ENCODE measurements at regions not wholly inside any gene's neighbourhood (a gene's known extent, or its start where the extent isn't known, plus 50 kb on each side); places are given as distances from the start of the nearest gene placed in this dataset.
"Not testable (repeated sequence)": the region's sequence is repeated elsewhere in the genome, so short reads cannot be mapped to it uniquely, and the experiment has no call there.

DNA sequence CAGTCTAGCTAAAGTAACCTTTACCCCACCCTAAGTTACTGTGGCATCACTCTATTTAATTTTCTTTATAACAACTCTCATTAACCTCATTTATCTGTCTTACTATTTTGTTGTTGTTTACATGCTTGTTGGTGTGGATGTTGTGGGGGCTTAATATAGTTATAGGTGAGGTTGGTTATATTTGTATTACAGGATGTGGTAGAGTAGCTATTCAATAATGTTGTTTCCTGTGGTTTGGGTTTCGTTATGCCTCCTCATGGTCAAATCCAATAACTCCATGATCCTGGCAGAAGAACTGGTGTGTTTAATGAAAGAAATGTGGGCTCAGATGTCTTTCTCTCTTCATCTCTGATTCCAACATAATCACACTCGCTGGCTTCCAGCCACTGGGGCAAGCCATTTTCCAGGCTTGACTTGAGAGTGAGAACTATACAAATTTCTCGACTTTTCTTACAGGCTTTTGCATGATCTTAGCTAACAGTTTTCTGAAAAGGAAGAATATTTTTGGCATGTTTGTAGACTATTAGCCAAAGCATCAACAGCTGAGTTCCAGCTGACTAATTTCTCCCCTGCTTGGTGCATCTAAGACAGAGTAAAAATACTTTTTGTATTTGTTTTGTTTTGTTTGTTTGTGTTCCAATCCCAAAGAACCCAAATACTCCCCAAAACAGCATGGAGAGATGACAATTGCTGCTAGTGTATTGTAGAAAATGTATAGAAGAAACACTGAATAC is 303.7 kb upstream of the PAPPA start:
- no peak overlapping the region for H2AFZ ChIP-seq (ENCODE audit: low read depth, low read length)

DNA sequence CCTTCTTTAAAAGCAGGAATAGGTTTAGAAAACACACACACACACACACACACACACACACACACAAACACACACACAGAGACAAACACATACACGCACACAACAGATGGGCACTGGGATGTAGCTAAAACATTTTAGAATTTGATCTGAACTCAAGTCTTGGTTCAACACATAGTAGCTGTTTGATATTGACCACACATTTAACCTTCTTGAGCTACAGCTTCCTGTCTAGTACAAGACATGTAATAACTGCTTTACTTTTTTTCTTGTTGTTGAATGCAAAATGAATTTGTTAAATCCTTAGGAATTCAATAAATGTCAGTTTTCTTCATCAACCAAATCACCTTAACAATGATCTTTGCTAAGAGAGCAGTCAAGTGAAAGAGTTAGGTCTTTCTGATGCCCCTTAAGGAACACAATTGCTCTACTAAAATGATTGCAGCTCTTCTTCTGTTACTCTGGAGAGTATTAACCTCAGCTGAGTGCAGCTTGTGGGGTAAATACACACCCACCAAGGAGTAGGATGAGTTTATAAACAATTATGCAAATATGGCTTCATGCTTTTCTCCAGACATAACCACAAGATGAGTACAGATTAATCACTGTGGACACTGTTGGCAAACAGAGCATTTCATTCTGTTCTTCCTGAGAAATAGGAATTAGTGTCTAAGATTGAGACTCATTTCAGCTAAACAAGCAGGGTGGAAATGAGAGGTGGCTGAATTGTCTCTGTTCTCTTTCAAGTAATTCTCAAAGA is 302.9 kb upstream of the PAPPA start:
- Histone ChIP-seq H3K4me1 (ENCODE audit: insufficient read depth, low read length) (peaks cover 2% of the 10 kb centered on the region), H3K4me3 (ENCODE audit: low read length) (no peak overlapping the region), H3K36me3 (ENCODE audit: insufficient read depth, low read length) (no peaks in the 10 kb centered on the region), H3K9me3 (ENCODE audit: low read length) (no peaks in the 10 kb centered on the region), H3K27me3 (ENCODE audit: insufficient read depth, low read length) (no peaks in the 10 kb centered on the region), H2AFZ (ENCODE audit: low read depth, low read length) (no peak overlapping the region)

More for the DNA sequence above, 303.7 kb upstream of the PAPPA start:
- Histone ChIP-seq H3K9me3 (ENCODE audit: low read length) (no peaks in the 10 kb centered on the region), H3K4me3 (ENCODE audit: low read length) (no peak overlapping the region), H3K27me3 (ENCODE audit: insufficient read depth, low read length) (no peaks in the 10 kb centered on the region), H3K4me1 (ENCODE audit: insufficient read depth, low read length) (no peaks in the 10 kb centered on the region), H3K36me3 (ENCODE audit: insufficient read depth, low read length) (no peaks in the 10 kb centered on the region)

DNA sequence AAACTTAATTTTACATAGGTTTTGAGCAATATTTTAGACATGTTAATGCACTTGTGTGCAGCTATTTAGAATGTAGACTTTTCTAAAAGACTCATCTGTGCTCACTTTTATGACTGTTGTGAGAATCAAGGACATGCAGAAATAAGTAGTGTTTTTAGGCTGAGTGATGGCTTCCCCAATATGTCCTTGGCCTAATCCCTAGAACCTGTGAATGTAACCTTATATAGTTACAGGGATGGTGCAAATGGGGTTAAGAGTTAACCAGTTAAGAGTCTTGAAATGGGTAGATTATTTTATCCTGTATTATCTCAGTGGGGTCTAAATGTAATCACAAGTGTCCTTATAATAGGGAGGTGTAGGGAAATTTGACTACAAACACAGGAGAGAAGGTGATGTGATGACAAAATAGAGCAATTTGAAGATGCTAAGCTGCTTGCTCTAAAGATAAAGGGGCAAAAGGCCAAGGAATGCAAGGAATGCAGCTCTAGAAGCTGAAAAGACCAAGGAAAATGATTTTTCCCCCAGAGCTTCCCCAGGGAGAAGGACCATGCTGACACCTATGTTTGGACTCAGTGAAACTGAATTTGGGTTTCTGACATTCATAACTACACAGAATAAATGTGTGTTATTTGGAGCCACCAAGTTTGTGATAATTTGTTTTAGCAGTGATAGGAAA is 298.0 kb upstream of the PAPPA start:
- H3K36me3 ChIP-seq (ENCODE audit: insufficient read depth, low read length): no peaks in the 10 kb centered on the region
- no peaks in the 10 kb centered on the region for H3K9me3 ChIP-seq (ENCODE audit: low read length)
- H3K27me3 ChIP-seq (ENCODE audit: insufficient read depth, low read length): no peaks in the 10 kb centered on the region
- H2AFZ ChIP-seq (ENCODE audit: low read depth, low read length): no peak overlapping the region
- H3K4me3 ChIP-seq (ENCODE audit: low read length): no peak overlapping the region
- peaks cover 2% of the 10 kb centered on the region for H3K4me1 ChIP-seq (ENCODE audit: insufficient read depth, low read length)

DNA sequence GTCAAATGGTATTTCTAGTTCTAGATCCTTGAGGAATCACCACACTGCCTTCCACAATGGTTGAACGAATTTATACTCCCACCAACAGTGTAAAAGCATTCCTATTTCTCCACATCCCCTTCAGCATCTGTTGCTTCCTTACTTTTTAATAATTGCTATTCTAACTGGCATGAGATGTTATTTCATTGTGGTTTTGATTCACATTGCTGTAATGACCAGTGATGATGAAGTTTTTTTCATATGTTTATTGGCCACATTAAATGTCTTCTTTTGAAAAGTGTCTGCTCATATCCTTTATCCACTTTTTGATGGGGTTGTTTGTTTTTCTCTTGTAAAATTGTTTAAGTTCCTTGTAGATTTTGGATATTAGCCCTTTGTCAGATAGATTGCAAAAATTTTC is 295.2 kb upstream of the PAPPA start:
- not testable (repeated sequence) for H3K36me3 ChIP-seq (ENCODE audit: insufficient read depth, low read length); H3K4me3 ChIP-seq (ENCODE audit: low read length)

DNA sequence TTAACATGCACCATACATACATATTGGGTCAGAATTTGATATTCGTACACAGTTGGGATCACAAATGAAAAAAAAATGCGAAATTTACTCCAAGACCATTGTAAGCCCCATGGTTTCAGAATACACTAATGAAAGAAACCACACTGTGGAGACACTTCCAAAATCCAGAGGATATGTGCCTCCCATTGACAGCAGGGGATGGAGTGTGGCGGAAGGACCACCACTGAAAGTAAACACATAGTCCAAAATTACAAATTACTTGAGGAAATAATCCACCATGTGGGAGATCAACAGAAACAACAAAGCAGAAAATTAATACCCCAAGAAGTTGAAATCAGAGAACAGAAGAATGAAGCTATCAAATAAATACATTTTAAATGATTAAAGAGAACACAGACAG is 291.6 kb upstream of the PAPPA start:
- Histone ChIP-seq H3K36me3 (ENCODE audit: insufficient read depth, low read length) (no peaks in the 10 kb centered on the region), H3K4me3 (ENCODE audit: low read length) (no peak overlapping the region), H3K27me3 (ENCODE audit: insufficient read depth, low read length) (no peaks in the 10 kb centered on the region), H3K4me1 (ENCODE audit: insufficient read depth, low read length) (no peaks in the 10 kb centered on the region), H3K9me3 (ENCODE audit: low read length) (no peaks in the 10 kb centered on the region), H2AFZ (ENCODE audit: low read depth, low read length) (no peak overlapping the region)

More for the DNA sequence above, 295.2 kb upstream of the PAPPA start:
- H2AFZ ChIP-seq (ENCODE audit: low read depth, low read length); H3K4me1 ChIP-seq (ENCODE audit: insufficient read depth, low read length); H3K27me3 ChIP-seq (ENCODE audit: insufficient read depth, low read length); H3K9me3 ChIP-seq (ENCODE audit: low read length): not testable (repeated sequence)

DNA sequence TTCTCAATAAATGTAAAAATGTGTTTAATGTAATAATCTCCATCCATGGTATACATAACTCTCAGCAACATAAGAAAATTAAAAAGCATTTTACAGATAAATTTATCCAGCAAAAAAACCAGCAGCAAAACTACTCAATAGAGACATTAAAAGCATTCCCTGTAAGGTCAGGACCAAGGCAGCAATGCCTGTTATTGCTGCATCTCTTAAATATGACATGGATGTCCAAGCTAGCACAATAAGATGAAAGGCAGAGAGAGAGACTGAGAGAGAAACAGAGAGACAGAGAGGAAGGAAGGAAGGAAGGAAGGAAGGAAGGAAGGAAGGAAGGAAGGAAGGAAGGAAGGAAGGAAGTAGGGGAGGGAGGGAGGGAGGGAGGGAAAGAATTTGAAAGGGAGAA is 289.0 kb upstream of the PAPPA start:
- Histone ChIP-seq H3K4me3 (ENCODE audit: low read length) (no peak overlapping the region), H3K36me3 (ENCODE audit: insufficient read depth, low read length) (no peaks in the 10 kb centered on the region), H2AFZ (ENCODE audit: low read depth, low read length) (no peak overlapping the region), H3K27me3 (ENCODE audit: insufficient read depth, low read length) (no peaks in the 10 kb centered on the region), H3K9me3 (ENCODE audit: low read length) (no peaks in the 10 kb centered on the region), H3K4me1 (ENCODE audit: insufficient read depth, low read length) (no peaks in the 10 kb centered on the region)

DNA sequence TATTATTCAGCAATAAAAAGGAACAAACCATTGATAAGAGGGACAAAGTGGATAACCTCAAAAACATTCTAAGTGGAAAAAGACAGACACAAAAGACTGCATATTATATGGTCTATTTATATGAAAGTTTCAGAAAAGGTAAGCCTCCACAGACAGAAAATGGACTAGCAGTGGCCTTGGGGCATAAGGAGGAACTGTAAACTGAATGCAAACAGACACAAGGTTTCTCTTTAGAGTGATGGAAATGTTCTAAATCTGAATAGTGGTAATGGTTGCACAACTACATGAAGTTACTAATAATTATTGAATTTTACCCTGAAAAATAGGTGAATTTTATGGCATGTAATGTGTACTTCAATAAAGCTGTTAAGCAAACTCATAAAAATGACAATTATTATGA is 286.3 kb upstream of the PAPPA start:
- no peaks in the 10 kb centered on the region for H3K4me1 ChIP-seq (ENCODE audit: insufficient read depth, low read length)
- H3K9me3 ChIP-seq (ENCODE audit: low read length): no peaks in the 10 kb centered on the region
- no peak overlapping the region for H3K4me3 ChIP-seq (ENCODE audit: low read length)
- H3K36me3 ChIP-seq (ENCODE audit: insufficient read depth, low read length): no peaks in the 10 kb centered on the region
- no peaks in the 10 kb centered on the region for H3K27me3 ChIP-seq (ENCODE audit: insufficient read depth, low read length)
- no peak overlapping the region for H2AFZ ChIP-seq (ENCODE audit: low read depth, low read length)

DNA sequence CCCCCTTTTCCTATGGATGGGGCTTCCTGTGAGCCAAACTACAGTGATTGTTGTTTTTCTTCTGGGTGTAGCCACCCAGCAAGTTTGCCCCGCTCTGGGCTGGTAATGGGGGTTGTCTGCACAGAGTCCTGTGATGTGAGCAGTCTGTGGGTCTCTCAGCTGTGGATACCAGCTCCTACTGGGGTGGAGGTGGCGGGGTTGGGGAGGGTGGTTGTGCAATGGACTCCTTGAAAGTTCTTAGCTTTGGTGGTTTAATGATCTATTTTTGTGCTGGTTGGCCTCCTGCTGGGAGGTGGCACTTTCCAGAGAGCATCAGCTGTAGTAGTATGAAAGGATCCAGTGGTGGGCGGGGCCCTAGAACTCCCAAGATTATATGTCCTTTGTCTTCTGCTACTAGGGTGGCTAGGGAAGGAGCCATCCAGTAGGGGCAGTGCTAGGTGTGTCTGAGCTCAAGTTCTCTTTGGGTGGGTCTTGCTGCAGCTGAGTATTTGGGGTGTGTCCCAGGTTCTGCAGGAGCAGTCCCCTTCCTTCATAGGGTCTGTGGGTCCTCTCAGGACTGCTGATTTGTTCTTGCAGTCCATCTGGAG is 275.6 kb upstream of the PAPPA start:
- Histone ChIP-seq H3K36me3 (ENCODE audit: insufficient read depth, low read length) (no peaks in the 10 kb centered on the region), H3K27me3 (ENCODE audit: insufficient read depth, low read length) (no peaks in the 10 kb centered on the region), H3K4me1 (ENCODE audit: insufficient read depth, low read length) (no peaks in the 10 kb centered on the region), H3K9me3 (ENCODE audit: low read length) (no peaks in the 10 kb centered on the region), H3K4me3 (ENCODE audit: low read length) (no peak overlapping the region), H2AFZ (ENCODE audit: low read depth, low read length) (no peak overlapping the region)

DNA sequence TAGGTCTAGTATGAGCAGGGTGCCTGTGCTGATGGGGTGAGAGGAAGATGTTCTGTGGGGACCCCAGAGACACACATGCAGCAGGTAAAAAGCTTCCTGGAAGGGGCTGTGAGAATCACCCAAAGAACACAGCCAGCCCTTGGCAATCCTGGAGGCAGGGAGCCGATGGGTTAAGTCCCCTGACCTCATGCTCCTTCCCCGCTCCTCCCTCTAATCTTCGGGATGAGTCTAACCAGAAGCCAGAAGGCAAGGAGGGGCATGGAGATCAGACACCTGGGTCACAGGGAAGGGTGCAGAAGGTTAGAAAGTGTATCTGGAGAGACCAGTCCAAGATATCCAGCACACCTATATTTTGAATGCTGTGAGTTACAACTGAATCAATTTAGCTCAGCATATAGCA is 274.1 kb upstream of the PAPPA start:
- Histone ChIP-seq H2AFZ (ENCODE audit: low read depth, low read length) (no peak overlapping the region), H3K4me1 (ENCODE audit: insufficient read depth, low read length) (no peaks in the 10 kb centered on the region), H3K36me3 (ENCODE audit: insufficient read depth, low read length) (no peaks in the 10 kb centered on the region), H3K4me3 (ENCODE audit: low read length) (no peak overlapping the region), H3K9me3 (ENCODE audit: low read length) (no peaks in the 10 kb centered on the region), H3K27me3 (ENCODE audit: insufficient read depth, low read length) (no peaks in the 10 kb centered on the region)

DNA sequence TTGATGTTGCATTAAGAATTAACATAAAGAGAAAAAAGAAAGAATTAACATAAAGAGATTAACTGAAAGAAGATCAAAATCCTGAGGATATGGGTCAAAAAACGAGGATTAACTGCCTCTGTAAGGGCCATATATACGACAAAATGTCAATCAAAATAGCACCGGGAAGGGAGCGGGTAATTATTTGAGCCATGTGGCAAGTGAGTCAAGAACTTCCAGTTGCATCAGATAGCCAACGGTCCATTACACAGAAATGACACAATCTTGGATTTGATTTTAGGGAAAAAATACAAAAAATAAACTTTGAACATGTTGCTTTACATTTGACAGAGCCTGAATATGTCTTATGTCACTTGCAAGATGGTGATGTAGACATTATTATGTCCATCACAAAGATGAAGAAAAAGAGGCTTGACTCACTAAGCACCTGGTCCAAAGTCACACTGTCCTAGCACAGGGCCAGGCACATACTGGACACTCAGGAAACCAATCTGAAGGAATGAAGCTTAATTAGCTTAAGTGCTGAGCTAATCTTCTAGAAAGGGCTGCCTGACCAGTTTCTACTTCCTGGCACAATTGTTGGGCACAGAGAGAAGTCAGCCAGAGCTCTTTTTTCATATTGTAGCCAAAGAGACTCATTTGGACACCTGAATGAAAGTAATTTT is 273.2 kb upstream of the PAPPA start:
- Histone ChIP-seq H2AFZ (ENCODE audit: low read depth, low read length) (no peak overlapping the region), H3K4me1 (ENCODE audit: insufficient read depth, low read length) (no peaks in the 10 kb centered on the region), H3K9me3 (ENCODE audit: low read length) (no peaks in the 10 kb centered on the region), H3K36me3 (ENCODE audit: insufficient read depth, low read length) (no peaks in the 10 kb centered on the region), H3K27me3 (ENCODE audit: insufficient read depth, low read length) (no peaks in the 10 kb centered on the region), H3K4me3 (ENCODE audit: low read length) (no peak overlapping the region)

DNA sequence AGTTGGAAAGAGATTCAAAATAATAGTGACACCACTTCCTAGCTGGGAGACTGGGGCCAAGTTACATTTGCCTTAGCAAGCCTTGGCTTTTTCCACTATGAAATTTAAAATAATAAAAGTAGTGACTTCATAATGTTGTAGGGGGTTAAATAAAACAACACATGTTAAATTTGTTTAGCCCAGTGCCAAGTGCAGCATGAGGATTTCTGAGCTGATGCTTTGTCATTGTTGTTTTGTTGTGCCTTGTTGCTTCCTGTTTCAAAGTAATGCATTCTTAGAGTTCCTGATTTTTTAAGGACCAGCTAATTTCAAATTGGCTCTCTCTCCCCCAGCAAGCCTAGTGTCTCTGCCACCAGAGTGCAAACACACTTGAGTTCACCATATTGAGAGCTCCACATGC is 270.7 kb upstream of the PAPPA start:
- Histone ChIP-seq H3K4me3 (ENCODE audit: low read length) (no peak overlapping the region), H2AFZ (ENCODE audit: low read depth, low read length) (no peak overlapping the region), H3K36me3 (ENCODE audit: insufficient read depth, low read length) (no peaks in the 10 kb centered on the region), H3K27me3 (ENCODE audit: insufficient read depth, low read length) (no peaks in the 10 kb centered on the region), H3K4me1 (ENCODE audit: insufficient read depth, low read length) (no peaks in the 10 kb centered on the region), H3K9me3 (ENCODE audit: low read length) (no peaks in the 10 kb centered on the region)

DNA sequence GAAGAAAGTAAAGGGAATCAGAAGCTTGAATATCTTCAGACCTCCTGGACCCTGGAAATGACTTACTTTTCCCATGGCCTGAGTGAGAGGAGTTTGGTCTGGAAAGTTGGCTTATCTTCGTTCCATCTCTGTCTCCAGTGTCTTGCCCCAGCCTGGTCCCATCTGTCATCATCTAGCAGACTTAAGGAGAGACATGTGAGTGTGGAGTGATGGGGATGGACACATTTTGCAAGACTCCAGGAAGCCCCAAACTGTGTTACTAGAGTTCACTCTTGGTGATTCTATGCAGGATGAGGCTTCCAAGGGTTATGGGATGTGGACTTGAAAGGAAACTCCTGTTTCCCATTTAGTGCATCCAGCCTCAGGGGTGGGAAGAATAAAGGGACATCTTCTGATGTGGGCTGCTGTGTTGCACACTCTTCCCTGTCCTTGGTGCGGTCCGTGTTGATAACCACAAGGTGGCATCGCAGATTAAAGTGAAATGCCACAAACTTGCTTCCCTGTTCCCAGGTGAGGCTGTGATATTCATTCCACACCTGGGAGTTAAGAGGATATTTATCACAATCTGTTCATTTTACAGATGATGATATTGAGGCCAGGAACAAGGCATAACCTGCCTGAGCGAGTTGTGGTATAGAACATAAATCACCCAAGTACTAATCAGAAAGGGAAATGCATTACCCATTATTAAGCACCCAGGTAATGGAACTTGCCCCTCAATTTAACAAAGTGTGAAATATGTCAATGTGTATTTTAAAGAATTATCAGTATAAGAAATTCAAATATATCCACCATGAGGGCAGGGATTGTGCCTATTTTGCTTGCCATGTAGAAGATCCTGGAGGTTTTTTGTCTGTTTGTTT is 269.9 kb upstream of the PAPPA start:
- no peaks in the 10 kb centered on the region for H3K27me3 ChIP-seq (ENCODE audit: insufficient read depth, low read length)
- no peaks in the 10 kb centered on the region for H3K9me3 ChIP-seq (ENCODE audit: low read length)
- H3K4me1 ChIP-seq (ENCODE audit: insufficient read depth, low read length): no peaks in the 10 kb centered on the region
- no peak overlapping the region for H3K4me3 ChIP-seq (ENCODE audit: low read length)
- no peaks in the 10 kb centered on the region for H3K36me3 ChIP-seq (ENCODE audit: insufficient read depth, low read length)
- no peak overlapping the region for H2AFZ ChIP-seq (ENCODE audit: low read depth, low read length)

Measured in neuron (in vitro differentiated cells).